HG03280 (cell line): ENCODE measurements at regions not wholly inside any gene's neighbourhood (a gene's known extent, or its start where the extent isn't known, plus 50 kb on each side); places are given as distances from the start of the nearest gene placed in this dataset.
"Not testable (repeated sequence)": the region's sequence is repeated elsewhere in the genome, so short reads cannot be mapped to it uniquely, and the experiment has no call there.

ENCODE experiments used
- ATAC-seq: cut with Tn5 transposase; IDR thresholded peaks from one replicate; pipeline ENCODE4 v1.9.1; 2021; ENCODE audit warnings: mild to moderate bottlenecking, moderate library complexity; ENCODE audit not compliant: unreplicated experiment

- ATAC-seq, result no peak
Observed at GRCh38 chr12:60185060-60185459, 589.2 kb downstream of the SLC16A7 start.

- no peak for ATAC-seq
Observed at GRCh38 chr12:60191271-60191670, 595.4 kb downstream of the SLC16A7 start.

DNA sequence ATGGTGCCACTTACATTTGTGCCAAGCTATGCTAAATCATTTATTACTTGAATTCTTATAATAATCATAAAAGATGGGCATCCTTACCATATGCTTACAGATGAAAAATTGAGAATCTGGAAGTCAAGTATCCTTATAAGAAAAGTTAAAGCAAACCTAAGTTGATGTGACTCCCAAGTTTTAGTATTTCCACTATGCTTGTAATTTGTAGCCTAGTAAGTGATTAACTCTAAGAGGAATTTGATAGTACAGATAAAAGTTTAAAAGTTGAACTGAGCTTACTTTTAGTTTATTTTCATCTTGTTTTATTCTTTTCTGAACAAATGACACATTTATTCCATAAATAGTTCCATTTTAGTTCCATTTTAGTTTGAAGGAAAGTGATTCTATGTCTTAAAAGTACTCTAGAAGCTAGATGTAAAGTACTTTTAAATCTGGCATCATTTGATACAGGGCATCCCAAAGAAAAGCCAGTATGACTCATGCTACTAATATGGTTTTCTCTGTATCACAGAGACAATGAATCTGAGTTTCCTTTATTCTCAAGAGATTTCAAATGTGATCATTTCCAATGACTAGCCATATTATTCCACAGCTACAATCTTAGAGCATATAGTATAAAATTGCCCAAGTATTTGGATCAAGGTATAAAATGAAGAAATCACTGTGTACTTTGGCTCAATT is 596.0 kb downstream of the SLC16A7 start:
- ATAC-seq, result no peak

GRCh38 chr12:60194678-60195077 is 598.8 kb downstream of the SLC16A7 start:
- no peak for ATAC-seq

DNA sequence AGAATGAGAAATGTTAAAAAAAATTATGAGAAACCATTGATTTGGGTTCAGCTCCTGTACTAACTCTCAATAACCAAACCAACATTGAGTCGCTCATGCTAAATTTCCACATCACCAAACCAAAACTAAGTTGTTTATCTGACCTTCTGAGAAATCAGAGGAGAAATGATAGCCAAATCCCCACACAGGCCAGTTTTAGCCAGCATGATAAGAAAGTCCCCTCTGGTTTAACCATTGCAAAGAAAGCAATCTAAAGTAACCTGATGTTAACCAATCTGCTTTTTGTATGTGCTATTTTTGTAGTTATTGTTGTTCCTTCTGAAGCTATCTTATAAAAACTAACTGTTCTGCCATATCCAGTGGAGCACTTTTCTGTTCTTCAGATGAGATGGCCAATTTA is 599.7 kb downstream of the SLC16A7 start:
- ATAC-seq, result no peak

DNA sequence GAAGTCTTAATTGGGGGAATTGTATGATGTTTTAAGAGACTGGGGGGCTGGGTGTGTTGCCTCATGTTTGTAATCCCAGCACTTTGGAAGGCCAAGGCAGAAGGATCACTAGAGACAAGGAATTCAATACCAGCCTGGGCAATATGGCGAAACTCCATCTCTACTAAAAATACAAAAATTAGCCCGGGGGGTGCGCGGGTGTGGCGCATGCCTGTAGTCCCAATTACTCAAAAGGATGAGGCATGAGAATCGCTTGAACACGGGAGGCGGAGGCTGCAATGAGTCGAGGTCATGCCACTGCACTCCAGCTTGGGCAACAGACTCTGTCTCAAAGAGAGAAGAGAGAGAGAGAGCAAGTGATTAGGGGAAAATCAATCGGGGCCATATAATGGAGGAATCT is 600.5 kb downstream of the SLC16A7 start:
- no peak for ATAC-seq

GRCh38 chr12:60197589-60197988 is 601.8 kb downstream of the SLC16A7 start:
- ATAC-seq, result no peak

- no peak for ATAC-seq
Observed at GRCh38 chr12:60201891-60202290, 606.1 kb downstream of the SLC16A7 start.

- ATAC-seq, result no peak
Observed at GRCh38 chr12:60205500-60205899, 609.7 kb downstream of the SLC16A7 start.

GRCh38 chr12:60209521-60209920 is 613.7 kb downstream of the SLC16A7 start:
- no peak for ATAC-seq

DNA sequence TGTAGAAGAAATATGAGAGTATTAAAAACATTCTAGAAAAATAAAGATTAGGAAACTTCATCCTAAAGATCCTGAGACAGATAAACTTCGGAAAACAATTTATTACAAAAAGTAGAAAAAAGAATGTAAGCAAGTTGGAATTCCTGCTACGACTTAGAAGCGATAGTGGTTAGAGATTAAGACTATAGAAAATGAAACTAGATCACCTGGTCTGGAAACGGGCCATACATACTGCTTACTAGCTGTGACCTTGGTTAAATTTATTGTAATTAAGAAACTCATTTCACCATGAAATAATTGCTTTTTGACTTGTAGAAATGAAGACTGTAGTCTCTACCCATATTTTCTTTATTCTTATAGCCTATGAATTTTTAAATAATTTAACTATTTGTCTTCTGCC is 614.1 kb downstream of the SLC16A7 start:
- no peak for ATAC-seq

DNA sequence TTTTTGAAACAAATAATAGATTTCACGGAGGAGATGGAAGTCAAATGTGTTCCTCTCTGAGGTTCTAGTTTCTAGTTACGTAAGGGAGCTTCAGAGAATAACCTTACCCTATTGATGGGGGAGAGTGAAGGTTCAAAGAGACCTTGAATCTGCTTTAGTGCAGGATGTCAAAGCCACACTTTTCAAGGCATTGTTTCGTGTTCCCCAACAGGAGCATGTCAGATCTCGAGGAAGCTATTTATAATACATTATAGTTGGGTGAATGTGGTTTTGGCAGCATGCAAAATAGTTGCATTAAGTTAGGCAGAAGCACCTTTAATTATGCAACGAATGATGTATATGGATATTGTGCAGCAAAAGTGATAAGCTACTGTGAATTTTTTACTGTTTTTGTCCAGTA is 614.9 kb downstream of the SLC16A7 start:
- no peak for ATAC-seq

GRCh38 chr12:60211244-60211643 is 615.4 kb downstream of the SLC16A7 start:
- no peak for ATAC-seq

- ATAC-seq, result no peak
Observed at GRCh38 chr12:60212159-60213000, 616.6 kb downstream of the SLC16A7 start.

GRCh38 chr12:60213272-60213671 is 617.4 kb downstream of the SLC16A7 start:
- not testable (repeated sequence) for ATAC-seq

GRCh38 chr12:60216226-60216625 is 620.4 kb downstream of the SLC16A7 start:
- no peak for ATAC-seq

DNA sequence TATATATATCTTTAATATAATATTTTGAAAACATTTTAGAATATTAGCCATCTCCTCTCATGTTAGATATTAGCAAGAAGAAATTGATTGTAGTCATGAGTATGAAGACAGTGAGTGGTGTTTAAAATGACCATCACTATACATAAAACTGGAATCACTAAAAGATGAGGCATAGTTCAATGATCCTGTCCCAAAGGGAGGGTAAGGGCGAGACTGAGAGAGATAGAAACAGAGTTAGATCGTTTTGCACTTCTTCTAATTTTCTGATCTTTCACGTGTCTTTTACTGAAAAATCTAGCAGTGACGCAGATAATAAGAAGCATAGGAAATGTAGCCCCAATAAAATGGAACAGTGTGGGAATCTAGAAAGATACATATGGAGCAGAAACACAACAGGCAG is 627.4 kb downstream of the SLC16A7 start:
- ATAC-seq, result no peak

GRCh38 chr12:60225216-60226000 is 629.6 kb downstream of the SLC16A7 start:
- ATAC-seq, result no peak

DNA sequence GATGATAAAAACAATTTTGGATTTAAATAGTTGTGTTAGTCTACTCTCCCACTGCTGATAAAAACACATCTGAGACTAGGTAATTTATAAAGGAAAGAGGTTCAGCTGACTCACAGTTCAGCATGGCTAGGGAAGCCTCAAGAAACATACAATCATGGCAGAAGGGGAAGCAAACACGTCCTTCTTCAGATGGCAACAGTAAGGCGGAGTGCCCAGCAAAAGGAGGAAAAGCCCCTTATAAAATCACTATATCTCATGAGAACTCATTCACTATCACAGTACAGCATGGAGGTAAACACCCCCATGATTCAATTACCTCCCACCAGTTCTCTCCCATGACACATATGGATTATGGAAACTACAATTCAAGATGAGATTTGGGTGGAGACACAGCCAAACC is 632.1 kb downstream of the SLC16A7 start:
- no peak for ATAC-seq

DNA sequence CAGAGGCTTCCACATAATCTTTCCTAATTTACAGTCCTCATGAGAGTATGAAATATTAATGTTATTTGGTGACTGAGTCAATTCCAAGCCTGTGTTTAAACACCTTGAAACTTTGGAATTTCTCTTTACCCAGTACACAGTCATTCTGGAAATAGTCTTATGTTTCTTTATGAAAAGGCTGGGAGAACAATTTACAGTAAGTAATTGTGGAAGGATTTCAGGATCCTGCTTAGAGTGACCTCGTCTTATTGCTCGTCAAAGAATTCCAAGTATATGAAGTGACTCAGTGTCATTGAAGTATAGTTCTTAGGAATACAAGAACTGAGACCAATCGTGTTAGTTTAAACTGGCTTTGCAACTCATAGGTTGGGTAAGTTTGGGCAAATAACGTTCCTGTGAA is 634.2 kb downstream of the SLC16A7 start:
- no peak for ATAC-seq

DNA sequence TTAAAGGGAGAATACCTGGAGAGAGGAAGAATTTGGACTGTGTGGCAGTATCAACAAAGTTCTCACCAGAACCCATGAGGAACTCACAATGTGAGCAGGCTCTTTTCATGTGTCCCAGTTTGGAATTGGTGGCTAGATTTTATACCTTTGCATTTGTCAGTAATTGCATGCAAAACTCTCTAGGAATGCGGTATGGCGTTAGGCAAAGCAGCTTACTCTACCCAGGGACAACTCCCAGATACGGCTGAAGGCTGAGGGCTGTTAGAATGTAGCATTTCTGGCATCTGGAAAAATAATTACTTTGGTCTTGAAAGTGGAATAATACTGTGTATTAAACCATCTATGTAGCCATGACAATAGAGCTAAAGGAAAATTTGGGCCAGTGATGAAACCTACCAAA is 635.5 kb downstream of the SLC16A7 start:
- no peak for ATAC-seq
